Osteoblast (primary cell): ENCODE measurements at regions not wholly inside any gene's neighbourhood (a gene's known extent, or its start where the extent isn't known, plus 50 kb on each side); places are given as distances from the start of the nearest gene placed in this dataset.

Source experiments
- DNase-seq: peaks from one replicate; pipeline ENCODE4 v3.0.0; 2011; ENCODE audit warnings: low spot score, mixed read lengths; ENCODE audit not compliant: insufficient read length; ENCODE audit errors: missing footprints
- H2AFZ ChIP-seq: 2 replicates; pipeline ENCODE4 v1.6.0; 2011; ENCODE audit warnings: mild to moderate bottlenecking, low read length
- H3K27ac ChIP-seq: 2 replicates; pipeline ENCODE4 v1.5.1; 2011; ENCODE audit warnings: mild to moderate bottlenecking, low read depth, low read length, moderate library complexity
- H3K27me3 ChIP-seq: 2 replicates; pipeline ENCODE4 v1.6.0; 2012; ENCODE audit warnings: mild to moderate bottlenecking, control low read depth, inconsistent platforms, low read length, moderate library complexity; ENCODE audit not compliant: insufficient read depth
- H3K36me3 ChIP-seq: 2 replicates; pipeline ENCODE4 v1.5.1; 2011; ENCODE audit warnings: mild to moderate bottlenecking, low read length, control low read depth, moderate library complexity; ENCODE audit not compliant: insufficient read depth
- H3K4me1 ChIP-seq: 2 replicates; pipeline ENCODE4 v1.5.1; 2011; ENCODE audit warnings: mild to moderate bottlenecking, low read length, control low read depth, moderate library complexity; ENCODE audit not compliant: insufficient read depth
- H3K4me2 ChIP-seq: 2 replicates; pipeline ENCODE4 v1.6.0; 2011; ENCODE audit warnings: mild to moderate bottlenecking, low read length; ENCODE audit not compliant: insufficient read depth
- H3K4me3 ChIP-seq: fragments of 200-600 bp; sonication (generic); 3 replicates; pipeline ENCODE4 v1.5.1; 2012; ENCODE audit warnings: mild to moderate bottlenecking, low read length, inconsistent platforms; ENCODE audit not compliant: insufficient read depth
- H3K79me2 ChIP-seq: 2 replicates; pipeline ENCODE4 v1.6.0; 2012; ENCODE audit warnings: mild to moderate bottlenecking, low read length, control low read depth, inconsistent platforms; ENCODE audit not compliant: insufficient read depth
- H3K9me3 ChIP-seq: 2 replicates; pipeline ENCODE4 v1.5.1; 2011; ENCODE audit warnings: low read depth, low read length, control low read depth
- H4K20me1 ChIP-seq: 2 replicates; pipeline ENCODE4 v1.6.0; 2012; ENCODE audit warnings: mild to moderate bottlenecking, low read length, control low read depth; ENCODE audit not compliant: insufficient read depth
- TF ChIP-seq, protein P1 (sequence below): IDR thresholded peaks from 2 replicates; pipeline ENCODE4 v1.5.1; 2011; ENCODE audit warnings: mild to moderate bottlenecking, low read depth, low read length, moderate library complexity; ENCODE audit errors: extremely low read depth

DNA sequence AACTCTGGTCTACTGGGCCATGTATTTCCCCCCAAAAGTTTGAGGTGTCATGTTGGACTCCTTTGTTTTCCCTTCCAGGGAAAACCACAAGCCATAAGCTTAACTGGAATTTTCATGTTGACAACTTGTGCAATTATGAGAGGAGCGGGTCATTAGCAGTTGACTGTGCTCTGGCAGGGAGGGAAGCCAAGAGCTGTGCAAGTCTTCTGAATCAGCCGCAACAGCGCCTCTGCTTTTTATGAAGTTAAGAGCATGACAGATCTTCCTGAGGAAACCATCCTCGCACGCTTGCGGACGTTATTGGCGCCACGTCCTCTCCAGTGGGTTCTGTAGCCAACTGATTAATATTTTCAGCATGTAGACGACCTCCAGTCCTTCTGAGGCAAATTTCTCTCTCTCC lies 148.7 kb upstream of the MKI67 start:
- no peaks in the 10 kb centered on the region for H4K20me1 ChIP-seq
- no peaks in the 10 kb centered on the region for H3K9me3 ChIP-seq
- H3K4me3 ChIP-seq: no peak overlapping the region
- no peak for DNase-seq
- H3K27me3 ChIP-seq: no peaks in the 10 kb centered on the region
- H3K27ac ChIP-seq: no peak overlapping the region
- H3K4me2 ChIP-seq: no peak overlapping the region
- H3K4me1 ChIP-seq: no peaks in the 10 kb centered on the region
- H3K36me3 ChIP-seq: no peaks in the 10 kb centered on the region
- TF ChIP-seq, protein P1, sequence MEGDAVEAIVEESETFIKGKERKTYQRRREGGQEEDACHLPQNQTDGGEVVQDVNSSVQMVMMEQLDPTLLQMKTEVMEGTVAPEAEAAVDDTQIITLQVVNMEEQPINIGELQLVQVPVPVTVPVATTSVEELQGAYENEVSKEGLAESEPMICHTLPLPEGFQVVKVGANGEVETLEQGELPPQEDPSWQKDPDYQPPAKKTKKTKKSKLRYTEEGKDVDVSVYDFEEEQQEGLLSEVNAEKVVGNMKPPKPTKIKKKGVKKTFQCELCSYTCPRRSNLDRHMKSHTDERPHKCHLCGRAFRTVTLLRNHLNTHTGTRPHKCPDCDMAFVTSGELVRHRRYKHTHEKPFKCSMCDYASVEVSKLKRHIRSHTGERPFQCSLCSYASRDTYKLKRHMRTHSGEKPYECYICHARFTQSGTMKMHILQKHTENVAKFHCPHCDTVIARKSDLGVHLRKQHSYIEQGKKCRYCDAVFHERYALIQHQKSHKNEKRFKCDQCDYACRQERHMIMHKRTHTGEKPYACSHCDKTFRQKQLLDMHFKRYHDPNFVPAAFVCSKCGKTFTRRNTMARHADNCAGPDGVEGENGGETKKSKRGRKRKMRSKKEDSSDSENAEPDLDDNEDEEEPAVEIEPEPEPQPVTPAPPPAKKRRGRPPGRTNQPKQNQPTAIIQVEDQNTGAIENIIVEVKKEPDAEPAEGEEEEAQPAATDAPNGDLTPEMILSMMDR: no peak
- no peaks in the 10 kb centered on the region for H3K79me2 ChIP-seq
- no peak overlapping the region for H2AFZ ChIP-seq

DNA sequence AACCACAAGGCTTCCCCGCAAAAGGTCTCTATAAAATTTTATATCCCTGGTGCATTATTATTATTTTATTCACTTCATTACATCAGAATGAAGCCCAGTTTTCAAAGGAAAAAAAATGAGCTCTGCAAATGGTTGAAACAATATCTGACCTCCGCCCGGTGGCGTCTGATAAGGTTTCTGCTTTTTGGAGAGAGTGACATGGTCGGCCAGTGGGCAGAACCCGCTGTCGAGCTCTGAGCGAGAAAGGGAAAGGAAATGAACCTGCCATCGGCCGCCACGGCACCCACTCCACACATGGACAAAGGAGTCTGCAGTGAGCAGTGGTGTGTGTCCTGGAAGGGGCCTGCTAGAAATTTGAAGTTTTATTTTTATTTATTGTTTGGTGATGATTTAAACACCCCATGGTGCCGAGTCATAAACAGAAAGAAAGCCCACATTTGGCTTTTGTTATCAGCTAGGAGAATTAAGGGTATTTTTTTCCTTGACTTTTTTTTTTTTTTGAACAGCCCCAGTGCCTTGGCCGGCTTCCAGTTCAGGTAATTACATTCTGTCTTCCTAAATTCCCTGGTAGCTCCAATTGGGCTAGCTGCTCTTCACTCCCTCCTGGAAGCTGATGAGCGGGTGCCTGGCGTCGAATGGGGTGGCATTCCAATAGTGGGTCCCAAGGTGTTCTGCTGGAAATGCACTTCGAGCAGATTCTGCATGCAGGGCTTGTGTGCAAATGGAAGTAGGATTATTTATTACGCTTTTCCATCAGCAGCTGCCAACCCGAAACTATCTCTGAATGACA lies 149.4 kb upstream of the MKI67 start:
- TF ChIP-seq, protein P1: no peak
- Histone ChIP-seq H3K27ac (no peak overlapping the region), H3K27me3 (no peaks in the 10 kb centered on the region), H3K4me1 (no peaks in the 10 kb centered on the region), H3K4me2 (no peak overlapping the region), H3K9me3 (no peaks in the 10 kb centered on the region), H3K36me3 (no peaks in the 10 kb centered on the region), H3K79me2 (no peaks in the 10 kb centered on the region), H3K4me3 (no peak overlapping the region), H4K20me1 (no peaks in the 10 kb centered on the region), H2AFZ (no peak overlapping the region)
- no peak for DNase-seq

DNA sequence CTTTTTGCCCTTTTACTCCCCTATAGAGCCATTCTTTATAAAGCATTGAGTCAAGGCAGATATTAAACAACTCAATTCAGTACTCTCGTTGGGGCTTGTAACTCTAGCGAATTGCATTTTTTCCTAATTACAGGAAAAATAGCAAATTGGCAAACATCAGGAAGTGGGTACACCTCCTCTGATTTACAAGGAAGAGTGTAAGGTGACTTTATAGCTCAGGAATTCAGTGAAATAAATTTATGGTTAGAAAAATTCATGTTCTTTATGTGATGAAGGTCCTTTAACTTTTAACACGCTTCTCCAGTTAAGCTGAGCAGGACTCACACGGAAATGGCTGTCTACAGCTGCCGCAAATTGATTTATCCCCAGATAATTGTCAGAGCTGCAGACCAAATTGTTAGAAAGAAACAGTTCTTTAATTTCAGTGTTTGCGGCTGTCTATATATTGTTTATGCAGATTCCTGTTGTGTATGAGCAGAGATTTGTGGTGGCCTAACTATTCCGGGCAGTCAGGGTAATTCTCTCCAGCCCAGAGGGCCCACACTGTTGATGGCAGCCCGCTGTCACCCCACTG lies 151.1 kb upstream of the MKI67 start:
- no peak overlapping the region for H3K4me3 ChIP-seq
- H3K4me2 ChIP-seq: no peak overlapping the region
- TF ChIP-seq, protein P1: no peak
- no peaks in the 10 kb centered on the region for H3K9me3 ChIP-seq
- H3K79me2 ChIP-seq: no peaks in the 10 kb centered on the region
- no peak for DNase-seq
- H3K4me1 ChIP-seq: no peaks in the 10 kb centered on the region
- no peaks in the 10 kb centered on the region for H4K20me1 ChIP-seq
- H3K36me3 ChIP-seq: no peaks in the 10 kb centered on the region
- H3K27ac ChIP-seq: no peak overlapping the region
- H3K27me3 ChIP-seq: no peaks in the 10 kb centered on the region
- no peak overlapping the region for H2AFZ ChIP-seq

DNA sequence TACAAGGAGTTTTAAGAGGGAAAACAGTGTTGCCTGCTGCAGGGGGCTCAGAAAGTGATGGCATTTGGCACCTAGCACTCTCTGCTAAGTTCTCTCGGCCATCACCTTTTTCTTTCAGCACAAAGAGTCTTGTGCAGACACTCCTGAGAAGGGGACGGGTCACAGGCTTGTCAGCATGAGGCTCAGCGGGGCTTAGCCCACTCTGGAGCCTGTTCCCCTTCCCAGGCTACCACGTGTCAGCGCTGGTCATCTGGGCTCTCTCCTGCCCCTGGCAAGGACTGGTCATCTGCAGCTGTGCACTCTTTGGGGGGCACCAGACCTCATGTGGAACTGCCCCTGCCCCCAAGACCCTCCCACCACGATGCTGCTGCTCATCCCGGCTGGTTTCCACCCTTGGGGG lies 152.1 kb upstream of the MKI67 start:
- Histone ChIP-seq H3K36me3 (no peaks in the 10 kb centered on the region), H3K4me3 (no peak overlapping the region), H3K4me2 (no peak overlapping the region), H4K20me1 (no peaks in the 10 kb centered on the region), H3K27ac (no peak overlapping the region), H2AFZ (no peak overlapping the region), H3K27me3 (no peaks in the 10 kb centered on the region), H3K79me2 (no peaks in the 10 kb centered on the region), H3K9me3 (no peaks in the 10 kb centered on the region), H3K4me1 (no peaks in the 10 kb centered on the region)
- no peak for DNase-seq
- TF ChIP-seq, protein P1: no peak
